Naive B cell (primary cell): ENCODE measurements at regions not wholly inside any gene's neighbourhood (a gene's known extent, or its start where the extent isn't known, plus 50 kb on each side); places are given as distances from the start of the nearest gene placed in this dataset.
"Not testable (repeated sequence)": the region's sequence is repeated elsewhere in the genome, so short reads cannot be mapped to it uniquely, and the experiment has no call there.

ENCODE experiments used
- ATAC-seq, 2 donors: fragments of 150-1000 bp; cut with Tn5 transposase; 2 replicates each; pipeline ENCODE4 v1.10.0; 2021; ENCODE audit warnings: low read depth in 2 of 2, mild to moderate bottlenecking in 2 of 2, moderate library complexity in 2 of 2
- DNase-seq: peaks from one replicate; pipeline ENCODE4 v3.0.0; 2022
- H3K27ac Mint-ChIP-seq, 6 donors: one replicate each; pipeline ENCODE4 v1.8.0; 2020 to 2022; ENCODE audit warnings: mild to moderate bottlenecking in 6 of 6, mixed read lengths in 6 of 6, moderate library complexity in 5 of 6, inconsistent platforms in 2 of 6
- H3K27me3 Mint-ChIP-seq, 3 donors: one replicate each; pipeline ENCODE4 v1.8.0; 2021 to 2022; ENCODE audit warnings: mixed read lengths in 3 of 3, mild to moderate bottlenecking in 1 of 3
- H3K36me3 Mint-ChIP-seq, 2 donors: one replicate each; pipeline ENCODE4 v1.8.0; 2020 to 2022; ENCODE audit warnings: mixed read lengths in 2 of 2, inconsistent platforms in 1 of 2, mild to moderate bottlenecking in 1 of 2
- H3K4me1 Mint-ChIP-seq, 3 donors: one replicate each; pipeline ENCODE4 v1.8.0; 2020 to 2022; ENCODE audit warnings: mixed read lengths in 3 of 3, inconsistent platforms in 1 of 3, mild to moderate bottlenecking in 1 of 3, moderate library complexity in 1 of 3
- H3K4me3 Mint-ChIP-seq, 8 donors: one replicate each; pipeline ENCODE4 v1.8.0; 2020 to 2022; ENCODE audit warnings: mild to moderate bottlenecking in 8 of 8, mixed read lengths in 8 of 8, moderate library complexity in 8 of 8, inconsistent platforms in 2 of 8
- H3K9me3 Mint-ChIP-seq, 7 donors: one replicate each; pipeline ENCODE4 v1.8.0; 2020 to 2022; ENCODE audit warnings: mixed read lengths in 7 of 7, mild to moderate bottlenecking in 5 of 7, inconsistent platforms in 2 of 7, moderate library complexity in 1 of 7

DNA sequence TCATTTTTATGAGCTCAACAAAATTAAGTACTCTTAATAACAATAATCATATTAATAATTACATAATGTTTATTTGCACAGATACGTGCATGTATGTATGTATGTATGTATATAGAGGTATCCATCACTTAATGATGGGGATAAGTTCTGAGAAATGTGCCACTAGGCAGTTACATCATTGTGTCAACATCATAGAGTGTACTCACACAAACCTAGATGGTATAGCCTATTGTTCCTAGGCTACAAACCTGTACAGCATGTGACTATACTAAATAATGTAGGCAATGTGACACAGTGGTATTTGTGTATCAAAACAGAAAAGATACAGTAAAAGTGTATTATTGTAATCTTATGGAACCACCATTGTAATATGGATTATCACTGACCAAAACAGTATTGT is 874.7 kb upstream of the GBE1 start:
- ATAC-seq (no peak), DNase-seq (no peak)

GRCh38 chr3:82633319-82633718 is 871.9 kb upstream of the GBE1 start:
- H3K27me3 Mint-ChIP-seq: no peaks in the 10 kb centered on the region
- H3K27ac Mint-ChIP-seq: no peak overlapping the region

More for the DNA sequence above, 874.7 kb upstream of the GBE1 start:
- no peaks in the 10 kb centered on the region for H3K27me3 Mint-ChIP-seq
- H3K36me3 Mint-ChIP-seq: no peaks in the 10 kb centered on the region
- H3K9me3 Mint-ChIP-seq: peaks cover 0 to 7% (median 2%) of the 10 kb centered on the region in 7 donors
- no peaks in the 10 kb centered on the region for H3K4me1 Mint-ChIP-seq
- H3K4me3 Mint-ChIP-seq: no peak overlapping the region
- no peak overlapping the region for H3K27ac Mint-ChIP-seq

DNA sequence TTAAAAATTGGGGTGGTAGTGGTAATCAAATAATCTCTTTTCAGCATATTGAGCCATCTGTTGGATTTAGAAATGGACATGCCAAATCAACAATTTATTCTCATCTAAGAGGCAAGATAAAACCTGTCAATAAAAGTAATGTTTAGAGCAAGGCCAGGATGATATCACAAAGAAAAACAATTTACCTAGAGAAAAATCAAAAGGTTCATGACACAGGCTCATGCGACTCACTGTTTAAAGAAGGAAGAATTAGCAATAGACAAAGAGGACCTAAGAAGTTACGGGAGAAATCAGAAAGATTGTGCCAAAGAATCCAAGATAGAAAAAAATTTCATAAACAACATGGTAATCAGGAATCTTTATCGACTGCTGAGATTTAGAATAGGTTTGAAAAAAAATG is 868.5 kb upstream of the GBE1 start:
- H3K4me3 Mint-ChIP-seq: no peak overlapping the region
- DNase-seq (no peak), ATAC-seq (no peak)
- no peaks in the 10 kb centered on the region for H3K4me1 Mint-ChIP-seq
- H3K36me3 Mint-ChIP-seq: no peaks in the 10 kb centered on the region
- no peak overlapping the region for H3K27ac Mint-ChIP-seq
- H3K27me3 Mint-ChIP-seq: no peaks in the 10 kb centered on the region
- H3K9me3 Mint-ChIP-seq: peaks cover 0 to 15% (median 4%) of the 10 kb centered on the region in 7 donors

More at GRCh38 chr3:82633319-82633718, 871.9 kb upstream of the GBE1 start:
- no peak overlapping the region for H3K4me3 Mint-ChIP-seq
- H3K9me3 Mint-ChIP-seq: peaks cover 0 to 13% (median 4%) of the 10 kb centered on the region in 7 donors
- no peaks in the 10 kb centered on the region for H3K4me1 Mint-ChIP-seq
- no peaks in the 10 kb centered on the region for H3K36me3 Mint-ChIP-seq
- DNase-seq (no peak), ATAC-seq (no peak)

GRCh38 chr3:82628385-82629014 is 867.1 kb upstream of the GBE1 start:
- Mint-ChIP-seq H3K9me3 (peaks cover 2 to 28% (median 6%) of the 10 kb centered on the region in 7 donors), H3K27ac (no peak overlapping the region)

GRCh38 chr3:82627733-82628132 is 866.3 kb upstream of the GBE1 start:
- ATAC-seq: no peak

More at GRCh38 chr3:82628385-82629014, 867.1 kb upstream of the GBE1 start:
- Mint-ChIP-seq H3K27me3 (no peaks in the 10 kb centered on the region), H3K4me3 (peak overlapping the region in 1 of 8 donors; percentile 16), H3K4me1 (no peaks in the 10 kb centered on the region), H3K36me3 (no peaks in the 10 kb centered on the region)
- DNase-seq: no peak
- no peak for ATAC-seq

GRCh38 chr3:82620744-82621143 is 859.3 kb upstream of the GBE1 start:
- H3K4me1 Mint-ChIP-seq, ATAC-seq, H3K27me3 Mint-ChIP-seq, H3K27ac Mint-ChIP-seq, H3K36me3 Mint-ChIP-seq, H3K4me3 Mint-ChIP-seq, DNase-seq: not testable (repeated sequence)
- H3K9me3 Mint-ChIP-seq: peaks cover 6 to 44% (median 16%) of the 10 kb centered on the region in 7 donors

More at GRCh38 chr3:82627733-82628132, 866.3 kb upstream of the GBE1 start:
- Mint-ChIP-seq H3K27me3 (no peaks in the 10 kb centered on the region), H3K27ac (no peak overlapping the region), H3K36me3 (no peaks in the 10 kb centered on the region), H3K4me3 (no peak overlapping the region), H3K9me3 (peaks cover 4 to 33% (median 7%) of the 10 kb centered on the region in 7 donors), H3K4me1 (no peaks in the 10 kb centered on the region)
- DNase-seq: no peak

- no peak for ATAC-seq
- Mint-ChIP-seq H3K27me3 (no peaks in the 10 kb centered on the region), H3K9me3 (peaks cover 4 to 30% (median 15%) of the 10 kb centered on the region in 7 donors), H3K27ac (no peak overlapping the region), H3K4me3 (no peak overlapping the region), H3K36me3 (peaks cover 0 to 7% of the 10 kb centered on the region in 2 donors), H3K4me1 (no peaks in the 10 kb centered on the region)
- no peak for DNase-seq
Measured at GRCh38 chr3:82618594-82618993, 857.1 kb upstream of the GBE1 start.

- Mint-ChIP-seq H3K9me3 (peaks cover 0 to 25% (median 7%) of the 10 kb centered on the region in 7 donors), H3K27ac (no peak overlapping the region), H3K4me1 (no peaks in the 10 kb centered on the region), H3K36me3 (no peaks in the 10 kb centered on the region), H3K4me3 (peak overlapping the region in 1 of 8 donors; percentile 57), H3K27me3 (no peaks in the 10 kb centered on the region)
- DNase-seq (no peak), ATAC-seq (no peak)
Measured at GRCh38 chr3:82610236-82610635, 848.8 kb upstream of the GBE1 start.

DNA sequence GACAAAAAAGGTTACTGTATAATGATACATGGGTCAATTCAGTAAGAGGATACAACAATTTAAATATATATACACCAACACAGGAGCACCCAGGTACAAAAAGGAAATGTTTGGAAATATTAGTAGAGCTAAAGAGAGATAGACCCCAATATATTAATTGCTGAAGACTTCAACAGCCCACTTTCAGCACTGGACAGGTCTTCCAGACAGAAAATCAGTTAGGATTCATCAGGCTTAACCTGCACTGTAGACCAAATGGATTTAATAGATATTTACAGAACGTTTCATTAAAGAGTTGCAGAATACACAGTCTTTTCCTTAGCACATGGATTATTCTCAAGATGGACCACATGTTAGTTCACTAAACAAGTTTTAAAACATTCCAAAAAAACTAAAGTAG is 845.9 kb upstream of the GBE1 start:
- H3K9me3 Mint-ChIP-seq: peaks cover 3 to 26% (median 10%) of the 10 kb centered on the region in 7 donors
- no peaks in the 10 kb centered on the region for H3K4me1 Mint-ChIP-seq
- H3K27me3 Mint-ChIP-seq: no peaks in the 10 kb centered on the region
- DNase-seq (no peak), ATAC-seq (no peak)
- no peaks in the 10 kb centered on the region for H3K36me3 Mint-ChIP-seq
- H3K27ac Mint-ChIP-seq: no peak overlapping the region
- no peak overlapping the region for H3K4me3 Mint-ChIP-seq

DNA sequence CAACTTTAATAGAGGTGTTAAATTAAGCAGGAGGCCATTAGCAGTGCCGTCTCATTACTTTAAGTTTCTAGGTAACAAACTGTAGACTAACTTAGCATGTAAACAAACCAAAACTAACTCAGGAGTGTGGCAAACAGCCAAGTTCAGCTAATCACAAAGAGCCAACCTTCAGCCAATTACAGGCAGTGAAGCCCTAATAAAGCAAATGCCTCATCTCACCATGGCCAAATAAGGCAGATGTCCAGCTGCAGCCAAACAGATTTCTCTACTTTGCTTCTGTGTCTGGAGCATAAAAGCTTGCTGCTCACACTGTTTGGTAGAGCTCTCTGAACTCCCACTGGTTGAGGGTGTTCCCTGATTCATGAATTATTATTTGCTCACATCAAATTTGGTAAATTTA is 835.4 kb upstream of the GBE1 start:
- DNase-seq: no peak
- Mint-ChIP-seq H3K27ac (no peak overlapping the region), H3K36me3 (peaks cover 0 to 8% of the 10 kb centered on the region in 2 donors), H3K4me1 (no peaks in the 10 kb centered on the region), H3K4me3 (no peak overlapping the region), H3K9me3 (peaks cover 9 to 26% (median 15%) of the 10 kb centered on the region in 7 donors), H3K27me3 (no peaks in the 10 kb centered on the region)
- ATAC-seq: no peak

DNA sequence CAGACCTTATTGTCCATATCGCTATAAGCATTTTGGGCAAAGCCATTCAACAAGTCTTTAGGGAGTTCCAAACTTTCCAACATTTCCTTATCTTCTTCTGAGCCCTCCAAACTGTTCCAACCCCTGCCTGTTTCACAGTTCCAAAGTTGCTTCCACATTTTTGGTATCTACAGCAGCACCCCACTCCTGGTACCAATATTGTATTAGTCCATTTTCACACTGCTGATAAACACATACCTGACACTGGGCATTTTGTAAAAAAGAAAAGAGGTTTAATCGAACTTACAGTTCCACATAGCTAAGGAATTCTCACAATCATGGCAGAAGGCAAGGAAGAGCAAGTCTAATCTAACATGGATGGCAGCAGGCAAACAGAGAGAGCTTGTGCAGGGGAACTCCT is 834.1 kb upstream of the GBE1 start:
- Mint-ChIP-seq H3K9me3 (peaks cover 9 to 26% (median 15%) of the 10 kb centered on the region in 7 donors), H3K4me1 (no peaks in the 10 kb centered on the region), H3K36me3 (peaks cover 0 to 8% of the 10 kb centered on the region in 2 donors), H3K27me3 (no peaks in the 10 kb centered on the region), H3K4me3 (peak overlapping the region in 1 of 8 donors; percentile 49), H3K27ac (no peak overlapping the region)
- DNase-seq (no peak), ATAC-seq (no peak)

DNA sequence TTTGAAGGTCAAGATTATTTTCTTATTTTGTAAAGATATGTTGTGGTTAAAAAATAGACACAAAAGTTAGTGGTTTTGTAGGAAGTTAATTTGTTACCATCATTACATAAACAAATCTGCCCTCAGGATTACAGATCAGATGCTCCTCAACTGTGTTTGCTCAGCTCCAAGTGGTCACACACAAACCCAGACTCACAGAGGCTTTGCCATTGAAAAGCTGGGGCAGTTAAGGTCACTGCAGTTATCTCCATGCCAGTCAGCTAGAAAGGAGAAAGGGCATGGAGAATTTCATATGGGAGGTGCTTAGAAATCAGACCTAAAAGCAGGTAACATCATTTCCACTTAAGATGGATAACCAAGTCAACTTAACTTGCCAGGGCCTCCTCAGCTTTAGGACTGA is 825.7 kb upstream of the GBE1 start:
- no peaks in the 10 kb centered on the region for H3K27me3 Mint-ChIP-seq
- no peaks in the 10 kb centered on the region for H3K36me3 Mint-ChIP-seq
- H3K4me1 Mint-ChIP-seq: no peaks in the 10 kb centered on the region
- DNase-seq: no peak
- H3K9me3 Mint-ChIP-seq: peaks cover 0 to 4% (median 2%) of the 10 kb centered on the region in 7 donors
- no peak overlapping the region for H3K27ac Mint-ChIP-seq
- no peak for ATAC-seq
- H3K4me3 Mint-ChIP-seq: no peak overlapping the region

GRCh38 chr3:82586414-82586813 is 825.0 kb upstream of the GBE1 start:
- no peaks in the 10 kb centered on the region for H3K27me3 Mint-ChIP-seq
- no peaks in the 10 kb centered on the region for H3K4me1 Mint-ChIP-seq
- H3K27ac Mint-ChIP-seq: no peak overlapping the region
- no peak overlapping the region for H3K4me3 Mint-ChIP-seq
- no peak for ATAC-seq
- DNase-seq: no peak
- H3K9me3 Mint-ChIP-seq: peaks cover 0 to 4% (median 0%) of the 10 kb centered on the region in 7 donors
- H3K36me3 Mint-ChIP-seq: no peaks in the 10 kb centered on the region

DNA sequence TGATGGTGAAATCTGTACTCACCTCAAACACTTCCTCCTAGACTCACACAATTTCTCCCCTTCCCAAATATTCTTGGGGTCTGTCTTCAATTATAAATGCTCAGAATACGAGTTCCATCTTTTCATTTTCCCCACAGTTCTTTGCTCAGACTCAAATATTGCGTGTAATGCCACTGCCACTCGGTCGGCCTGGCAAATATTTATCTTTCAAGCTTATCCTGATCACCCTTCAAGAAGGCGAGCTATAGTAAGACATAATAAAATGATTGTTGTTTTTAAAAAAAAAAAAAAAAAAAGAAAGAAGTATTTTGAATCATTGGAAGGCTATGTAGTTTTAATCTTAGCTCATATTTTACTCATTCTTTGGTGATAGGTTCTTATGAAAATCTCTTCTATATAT is 824.6 kb upstream of the GBE1 start:
- H3K4me1 Mint-ChIP-seq, H3K9me3 Mint-ChIP-seq, H3K36me3 Mint-ChIP-seq, H3K4me3 Mint-ChIP-seq, DNase-seq, H3K27me3 Mint-ChIP-seq, H3K27ac Mint-ChIP-seq, ATAC-seq: not testable (repeated sequence)
